Choroid plexus epithelial cell (primary cell): ENCODE measurements at regions not wholly inside any gene's neighbourhood (a gene's known extent, or its start where the extent isn't known, plus 50 kb on each side); places are given as distances from the start of the nearest gene placed in this dataset.
"Not testable (repeated sequence)": the region's sequence is repeated elsewhere in the genome, so short reads cannot be mapped to it uniquely, and the experiment has no call there.

Experiments
- DNase-seq: peaks from one replicate; pipeline ENCODE4 v3.0.0-alpha.2; 2010; ENCODE audit warnings: low read depth
- H3K4me3 ChIP-seq: 2 replicates; pipeline ENCODE4 v1.5.1; 2011; ENCODE audit warnings: low read depth, mild to moderate bottlenecking, control low read depth, low read length, moderate library complexity
- TF ChIP-seq, protein P1 (sequence below): conservative IDR thresholded peaks from 2 replicates; pipeline ENCODE4 v1.5.1; 2011; ENCODE audit warnings: low read depth, mild to moderate bottlenecking, control low read depth, inconsistent platforms, low read length, moderate library complexity

DNA sequence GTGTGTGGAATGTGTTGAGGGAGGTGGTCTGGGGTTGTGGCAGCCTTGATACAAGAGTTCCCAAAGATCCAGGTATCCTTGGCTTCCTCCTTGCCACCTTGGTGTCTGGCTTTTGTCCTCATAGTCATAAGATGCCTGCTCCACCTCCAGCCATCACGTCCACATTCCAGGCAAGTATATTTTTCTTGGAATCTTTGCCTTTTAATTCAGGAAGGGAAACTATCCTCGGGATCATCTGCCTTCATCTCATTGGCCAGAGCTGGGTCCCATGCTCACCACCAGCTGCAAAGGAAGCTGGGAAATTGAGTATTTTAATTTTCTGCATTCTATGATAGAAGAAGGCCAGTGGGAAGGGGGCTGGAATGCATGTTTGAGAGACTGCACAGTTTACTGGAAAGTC lies 186.7 kb downstream of the C9orf50 start:
- TF ChIP-seq, protein P1, sequence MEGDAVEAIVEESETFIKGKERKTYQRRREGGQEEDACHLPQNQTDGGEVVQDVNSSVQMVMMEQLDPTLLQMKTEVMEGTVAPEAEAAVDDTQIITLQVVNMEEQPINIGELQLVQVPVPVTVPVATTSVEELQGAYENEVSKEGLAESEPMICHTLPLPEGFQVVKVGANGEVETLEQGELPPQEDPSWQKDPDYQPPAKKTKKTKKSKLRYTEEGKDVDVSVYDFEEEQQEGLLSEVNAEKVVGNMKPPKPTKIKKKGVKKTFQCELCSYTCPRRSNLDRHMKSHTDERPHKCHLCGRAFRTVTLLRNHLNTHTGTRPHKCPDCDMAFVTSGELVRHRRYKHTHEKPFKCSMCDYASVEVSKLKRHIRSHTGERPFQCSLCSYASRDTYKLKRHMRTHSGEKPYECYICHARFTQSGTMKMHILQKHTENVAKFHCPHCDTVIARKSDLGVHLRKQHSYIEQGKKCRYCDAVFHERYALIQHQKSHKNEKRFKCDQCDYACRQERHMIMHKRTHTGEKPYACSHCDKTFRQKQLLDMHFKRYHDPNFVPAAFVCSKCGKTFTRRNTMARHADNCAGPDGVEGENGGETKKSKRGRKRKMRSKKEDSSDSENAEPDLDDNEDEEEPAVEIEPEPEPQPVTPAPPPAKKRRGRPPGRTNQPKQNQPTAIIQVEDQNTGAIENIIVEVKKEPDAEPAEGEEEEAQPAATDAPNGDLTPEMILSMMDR: no peak
- peak; percentile 40 for DNase-seq
- no peak overlapping the region for H3K4me3 ChIP-seq

DNA sequence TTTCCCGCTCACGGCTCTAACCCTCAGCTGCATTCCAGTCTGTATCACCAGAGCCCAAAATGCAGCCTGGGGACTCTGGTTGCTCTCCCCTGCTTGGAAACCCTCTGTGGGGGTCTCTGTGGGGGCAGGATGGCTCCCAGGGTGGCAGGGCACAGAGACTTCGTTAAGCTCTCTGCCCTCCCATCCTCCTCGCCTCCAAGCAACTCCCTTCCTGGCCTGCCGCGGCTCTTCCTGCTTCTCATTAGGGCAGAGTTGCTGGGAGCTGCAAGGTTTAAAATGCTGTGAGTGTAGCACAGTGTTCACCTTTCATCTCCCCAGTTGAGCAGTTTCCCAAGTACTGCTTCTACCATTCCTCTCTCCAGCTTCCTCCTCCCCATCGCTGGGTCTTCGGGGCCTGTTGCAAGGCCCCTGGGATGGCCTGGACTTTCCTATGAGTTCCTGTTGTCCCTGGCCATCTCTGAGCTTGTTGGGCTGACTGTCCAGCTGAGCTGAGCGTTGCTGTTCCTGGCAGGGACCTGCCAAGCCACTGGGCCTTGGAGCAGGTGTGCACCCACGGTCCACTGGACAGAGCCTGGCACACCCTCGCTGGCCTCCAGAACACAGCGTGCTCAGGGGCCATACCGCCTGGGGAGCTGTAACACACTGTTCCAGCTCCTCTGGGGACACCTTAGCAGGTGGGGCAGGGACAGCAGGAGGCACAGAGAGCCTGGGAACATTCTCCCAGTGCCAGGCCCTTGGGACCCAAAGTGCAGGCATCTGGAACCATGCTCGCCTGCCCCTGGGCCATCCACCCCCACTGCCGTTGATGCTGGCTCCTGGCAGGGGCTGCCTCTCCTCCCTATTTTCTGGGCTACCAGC lies 188.4 kb downstream of the C9orf50 start:
- no peak overlapping the region for H3K4me3 ChIP-seq
- DNase-seq: no peak
- TF ChIP-seq, protein P1: no peak

DNA sequence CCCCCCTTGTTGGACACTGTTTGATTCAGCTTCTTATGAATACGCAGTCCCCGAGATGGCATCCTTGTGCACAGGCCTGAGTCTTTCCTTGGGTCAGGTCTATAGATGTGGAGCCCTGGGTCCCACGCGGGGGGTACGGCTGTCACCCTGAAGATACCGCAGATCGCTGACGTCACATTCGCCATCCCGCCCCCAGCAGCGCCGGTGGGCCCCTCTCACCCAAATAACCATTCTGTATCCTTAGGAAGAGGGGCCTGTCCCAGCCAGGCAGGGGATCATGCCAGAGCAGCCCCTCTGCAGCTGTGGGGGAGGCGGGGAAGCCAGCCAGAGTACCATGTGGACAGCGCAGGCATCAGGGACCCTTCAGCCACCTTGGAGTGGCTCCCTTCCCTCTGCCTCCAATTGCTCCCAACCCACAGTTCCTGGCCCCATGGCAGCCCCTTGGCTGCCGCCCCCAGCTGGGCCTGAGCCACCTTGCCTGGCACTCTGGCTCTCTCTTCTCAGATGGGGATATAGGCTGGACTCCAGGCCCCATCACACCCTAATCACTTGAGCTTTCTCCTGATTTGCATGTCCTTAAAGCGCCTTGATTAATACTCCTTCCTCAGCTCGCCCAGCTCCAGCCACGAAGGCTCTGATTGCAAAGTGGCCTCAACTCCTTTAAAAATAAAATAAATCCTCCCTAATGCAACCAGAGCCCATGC lies 189.8 kb downstream of the C9orf50 start:
- DNase-seq: no peak
- TF ChIP-seq, protein P1: no peak
- H3K4me3 ChIP-seq: no peak overlapping the region

DNA sequence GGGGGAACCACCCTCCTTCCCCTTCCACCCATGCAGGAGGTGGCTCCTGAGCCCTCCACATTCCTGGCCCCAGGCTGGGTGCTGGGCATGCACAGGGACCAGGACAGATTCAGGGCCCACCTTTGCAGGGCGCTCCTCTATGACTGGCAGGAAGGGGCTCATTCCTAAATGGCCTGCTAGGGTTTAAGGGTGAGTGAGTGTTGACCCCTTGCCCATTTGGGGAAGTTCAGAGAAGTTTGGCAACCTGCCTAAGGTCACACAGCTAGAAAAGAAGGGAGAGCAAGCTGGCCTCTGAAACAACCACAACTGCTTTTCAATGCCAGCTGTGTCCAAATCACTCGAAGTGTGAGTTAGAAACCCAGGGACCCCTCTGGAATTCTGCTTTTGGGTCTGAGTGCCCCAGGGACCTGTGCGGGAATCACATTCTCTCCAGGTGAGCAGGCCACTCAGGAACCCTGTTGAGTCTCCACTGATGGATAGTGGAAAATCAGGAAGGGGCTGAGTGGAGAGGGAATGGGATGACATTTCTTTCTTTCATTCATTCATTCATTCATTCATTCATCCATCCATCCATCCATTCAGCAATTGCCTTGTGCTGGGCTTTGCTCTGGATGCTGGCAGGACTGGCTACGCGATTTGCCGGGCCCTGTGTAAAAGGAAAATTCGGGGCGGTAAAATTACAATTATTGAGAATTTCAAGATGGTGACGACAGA lies 191.9 kb downstream of the C9orf50 start:
- TF ChIP-seq, protein P1: no peak
- no peak for DNase-seq

DNA sequence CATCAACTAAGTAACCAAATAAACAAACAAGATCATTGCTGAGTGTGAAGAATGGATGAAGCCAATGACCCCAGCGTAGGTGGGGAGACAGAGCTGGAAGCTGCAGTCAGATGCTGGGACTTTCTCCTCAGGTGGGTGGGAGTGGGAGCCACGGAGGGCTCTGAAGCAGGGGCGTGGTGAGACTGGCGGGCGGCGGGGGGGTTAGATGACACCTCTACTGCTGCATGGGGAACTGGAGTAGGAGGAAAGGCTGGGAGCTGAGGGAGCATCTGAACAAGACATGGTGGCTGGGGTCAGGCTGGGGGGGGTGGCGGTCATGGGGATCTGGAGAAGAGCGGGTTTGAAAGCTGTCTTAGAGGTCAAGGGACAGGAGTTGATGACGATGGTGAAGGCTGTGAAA lies 193.8 kb downstream of the C9orf50 start:
- H3K4me3 ChIP-seq: no peak overlapping the region
- no peak for DNase-seq
- TF ChIP-seq, protein P1: no peak

More for the DNA sequence above, 191.9 kb downstream of the C9orf50 start:
- H3K4me3 ChIP-seq: no peak overlapping the region

DNA sequence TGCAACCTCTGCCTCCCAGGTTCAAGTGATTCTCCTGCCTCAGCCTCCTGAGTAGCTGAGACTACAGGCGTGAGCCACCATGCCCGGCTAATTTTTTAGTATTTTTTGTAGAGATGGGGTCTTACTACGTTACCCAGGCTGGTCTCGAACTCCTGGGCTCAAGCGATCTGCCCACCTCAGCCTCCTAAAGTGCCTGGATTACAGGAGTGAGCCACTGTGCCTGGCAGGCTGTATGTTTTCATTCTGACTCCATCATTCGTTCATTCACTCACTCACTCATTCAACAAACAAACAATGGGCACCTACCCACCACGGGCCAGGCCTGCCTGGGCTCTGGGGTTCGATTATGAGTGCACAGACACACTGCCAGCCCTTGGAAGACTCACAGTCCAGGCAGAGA lies 197.1 kb downstream of the C9orf50 start:
- DNase-seq, H3K4me3 ChIP-seq: not testable (repeated sequence)

DNA sequence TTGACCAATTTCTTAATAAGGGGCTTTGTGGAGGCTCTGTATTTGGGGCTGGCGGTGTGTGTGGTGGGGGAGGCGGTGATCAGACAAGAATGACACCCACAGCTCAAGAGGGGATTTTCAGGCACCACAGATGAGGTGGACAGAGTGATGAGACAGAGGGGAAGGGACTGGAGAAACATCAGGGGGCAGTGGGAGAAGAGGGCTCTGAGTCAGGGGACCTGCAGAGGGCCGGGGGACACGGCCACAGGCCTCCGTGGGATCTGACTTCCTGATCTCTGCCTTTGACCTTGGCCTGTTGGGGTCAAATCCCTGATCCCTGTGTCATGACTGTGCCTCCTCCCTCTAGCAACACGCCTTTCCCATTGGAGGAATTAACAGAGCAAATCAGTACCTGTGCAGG lies 197.7 kb downstream of the C9orf50 start:
- TF ChIP-seq, protein P1: no peak
- no peak for DNase-seq

More for the DNA sequence above, 197.7 kb downstream of the C9orf50 start:
- H3K4me3 ChIP-seq: no peak overlapping the region
